NT2/D1 (cell line): ENCODE measurements at regions not wholly inside any gene's neighbourhood (a gene's known extent, or its start where the extent isn't known, plus 50 kb on each side); places are given as distances from the start of the nearest gene placed in this dataset.

Experiments used
- SUZ12 ChIP-seq: IDR thresholded peaks from 2 replicates; pipeline ENCODE4 v1.6.1; 2011; ENCODE audit not compliant: insufficient read length, insufficient read depth; ENCODE audit errors: extremely low read depth
- YY1 ChIP-seq: IDR thresholded peaks from 2 replicates; pipeline ENCODE4 v1.6.1; 2011; ENCODE audit not compliant: insufficient read length, insufficient read depth
- ZNF274 ChIP-seq: IDR thresholded peaks from 2 replicates; pipeline ENCODE4 v1.6.1; 2011; ENCODE audit warnings: mild to moderate bottlenecking, low read depth, low read length

DNA sequence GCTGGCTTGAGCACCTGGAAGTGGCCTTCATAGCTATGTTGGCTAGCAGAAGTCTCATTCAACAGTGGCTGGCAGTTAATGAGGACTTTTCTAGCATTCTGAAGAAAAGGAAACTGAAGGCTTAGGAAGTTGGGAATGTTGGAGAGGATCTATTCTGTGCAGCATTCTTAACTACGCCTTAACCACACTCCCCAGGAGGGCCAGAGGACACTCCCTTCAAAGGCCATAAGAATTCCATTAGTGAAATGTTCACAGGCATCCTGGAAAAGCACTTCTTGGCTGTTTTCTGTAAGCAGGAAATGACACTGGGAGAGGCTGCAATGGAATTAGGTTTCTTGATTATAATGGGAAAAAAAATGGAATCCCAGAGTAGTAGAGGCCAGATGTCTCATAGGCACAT is 188.9 kb downstream of the ARHGAP12 start:
- TF ChIP-seq ZNF274 (no peak), YY1 (no peak), SUZ12 (no peak)
